ENCODE measurements at regions not wholly inside any gene's neighbourhood (a gene's known extent, or its start where the extent isn't known, plus 50 kb on each side); places are given as distances from the start of the nearest gene placed in this dataset.

GRCh38 chr13:87274209-87274819, 396.9 kb upstream of the SLITRK5 start:
- peak; percentile 55 for TF ChIP-seq CTCF (IDR thresholded peaks at IDR 0.05; ENCODE audit: insufficient read depth, low read length)
- peak; percentile 43 for DNase-seq (ENCODE audit: low read depth)
- no peak overlapping the region for H3K4me3 ChIP-seq (ENCODE audit: low read depth, low read length)

GRCh38 chr13:87280139-87280538, 391.0 kb upstream of the SLITRK5 start:
- no peak overlapping the region for H3K4me3 ChIP-seq (ENCODE audit: low read depth, low read length)
- TF ChIP-seq CTCF (IDR thresholded peaks at IDR 0.05; ENCODE audit: insufficient read depth, low read length) = no peak
- no peak for DNase-seq (ENCODE audit: low read depth)

GRCh38 chr13:87287721-87288120, 383.4 kb upstream of the SLITRK5 start:
- H3K4me3 ChIP-seq (ENCODE audit: low read depth, low read length) = no peak overlapping the region
- TF ChIP-seq CTCF (IDR thresholded peaks at IDR 0.05; ENCODE audit: insufficient read depth, low read length) = no peak
- DNase-seq (ENCODE audit: low read depth) = no peak

- DNase-seq (ENCODE audit: low read depth) = no peak
- no peak for TF ChIP-seq CTCF (IDR thresholded peaks at IDR 0.05; ENCODE audit: insufficient read depth, low read length)
- H3K4me3 ChIP-seq (ENCODE audit: low read depth, low read length) = no peak overlapping the region
These were observed 375.5 kb upstream of the SLITRK5 start for GRCh38 chr13:87295636-87296035.

GRCh38 chr13:87302034-87302433, 369.1 kb upstream of the SLITRK5 start:
- no peak for TF ChIP-seq CTCF (IDR thresholded peaks at IDR 0.05; ENCODE audit: insufficient read depth, low read length)

GRCh38 chr13:87302931-87303330, 368.2 kb upstream of the SLITRK5 start:
- DNase-seq (ENCODE audit: low read depth) = no peak
- no peak for TF ChIP-seq CTCF (IDR thresholded peaks at IDR 0.05; ENCODE audit: insufficient read depth, low read length)
- H3K4me3 ChIP-seq (ENCODE audit: low read depth, low read length) = no peak overlapping the region

More at GRCh38 chr13:87302034-87302433, 369.1 kb upstream of the SLITRK5 start:
- no peak overlapping the region for H3K4me3 ChIP-seq (ENCODE audit: low read depth, low read length)
- DNase-seq (ENCODE audit: low read depth) = no peak

GRCh38 chr13:87311165-87311564, 360.0 kb upstream of the SLITRK5 start:
- no peak overlapping the region for H3K4me3 ChIP-seq (ENCODE audit: low read depth, low read length)
- no peak for DNase-seq (ENCODE audit: low read depth)
- TF ChIP-seq CTCF (IDR thresholded peaks at IDR 0.05; ENCODE audit: insufficient read depth, low read length) = no peak
